ENCODE measurements at regions not wholly inside any gene's neighbourhood (a gene's known extent, or its start where the extent isn't known, plus 50 kb on each side); places are given as distances from the start of the nearest gene placed in this dataset.
"Not testable (repeated sequence)": the region's sequence is repeated elsewhere in the genome, so short reads cannot be mapped to it uniquely, and the experiment has no call there.

- Histone ChIP-seq H3K9me2 (ENCODE audit: insufficient read depth) (no peaks in the 10 kb centered on the region; the same call in 1 of the 2 replicates), H2AFZ (ENCODE audit: low read depth, low read length, poor library complexity, severe bottlenecking) (no peak overlapping the region), H3K4me1 (ENCODE audit: control insufficient read depth in 1 of 2, insufficient read depth in 2 of 2, low read length in 2 of 2) (no peaks in the 10 kb centered on the region), H3K36me3 (ENCODE audit: control insufficient read depth in 1 of 2, insufficient read depth in 2 of 2, low read length in 2 of 2) (no peaks in the 10 kb centered on the region), H3K79me2 (ENCODE audit: insufficient read depth, low read length) (no peaks in the 10 kb centered on the region), H3K4me3 (replicated peaks in 1 of 2; ENCODE audit: low read depth in 1 of 2, low read length in 2 of 2) (no peak overlapping the region), H3K4me2 (ENCODE audit: low read length) (no peak overlapping the region), H3K27me3 (ENCODE audit: insufficient read depth, low read length) (no peaks in the 10 kb centered on the region), H3K27ac (ENCODE audit: low read depth, low read length) (no peak overlapping the region), H4K20me1 (ENCODE audit: insufficient read depth) (no peaks in the 10 kb centered on the region), H3K9ac (ENCODE audit: low read length) (no peak overlapping the region), H3K9me3 (ENCODE audit: control insufficient read depth in 1 of 2, insufficient read depth in 1 of 2, low read depth in 1 of 2, low read length in 2 of 2) (no peaks in the 10 kb centered on the region)
- CTCF ChIA-PET, result no interaction called here
- no peak for TF ChIP-seq CBX3 (IDR thresholded peaks at IDR 0.05; ENCODE audit: low read depth)
- TF ChIP-seq EZH2phosphoT487 (IDR thresholded peaks at IDR 0.05; ENCODE audit: borderline replicate concordance), result no peak
- TF ChIP-seq YY1 (IDR thresholded peaks at IDR 0.05; ENCODE audit: extremely low read depth, insufficient replicate concordance, low read depth, low read length), result no peak
- TF ChIP-seq MAX (IDR thresholded peaks at IDR 0.05), result no peak
- TF ChIP-seq ELF1 (IDR thresholded peaks at IDR 0.05; ENCODE audit: borderline replicate concordance, low read depth), result no peak
- TF ChIP-seq CTCF (IDR thresholded peaks at IDR 0.05 in 2 of 3, conservative IDR thresholded peaks at IDR 0.05 in 1 of 3; ENCODE audit: borderline replicate concordance in 1 of 3, insufficient read depth in 1 of 3, low read depth in 2 of 3, low read length in 2 of 3), result no peak
- no peak for TF ChIP-seq ATF3 (IDR thresholded peaks at IDR 0.05)
- TF ChIP-seq SP1 (IDR thresholded peaks at IDR 0.05; ENCODE audit: low read depth), result no peak
- TF ChIP-seq POLR2A (IDR thresholded peaks at IDR 0.05; ENCODE audit: borderline replicate concordance, extremely low read depth, insufficient read depth, insufficient read length), result no peak
- no peak for TF ChIP-seq CEBPB (IDR thresholded peaks at IDR 0.05; ENCODE audit: low read depth)
- TF ChIP-seq FOSL1 (IDR thresholded peaks at IDR 0.05; ENCODE audit: low read depth), result no peak
- POLR2A ChIA-PET, result no interaction called here
- RAD21 ChIA-PET (ENCODE audit: low non-redundant PET in 1 of 2, low total read pairs in 2 of 2, uncharacterized antibody in 2 of 2, unreplicated experiment in 2 of 2), result no interaction called here
- intact Hi-C loops (cut with micrococcal nuclease), result no loop called here
- ATAC-seq (no peak), DNase-seq (ENCODE audit: low read depth, low spot score) (no peak)
- no TSS peak for BruUV-seq (replicated peaks)
Measured at GRCh38 chr3:159679900-159680299, 308.7 kb upstream of the IL12A start.

- ATAC-seq; H3K27me3 ChIP-seq (ENCODE audit: insufficient read depth, low read length); DNase-seq (ENCODE audit: low read depth, low spot score); intact Hi-C loops (cut with micrococcal nuclease); H3K79me2 ChIP-seq (ENCODE audit: insufficient read depth, low read length); H3K4me1 ChIP-seq (ENCODE audit: control insufficient read depth in 1 of 2, insufficient read depth in 2 of 2, low read length in 2 of 2); POLR2A ChIA-PET; H3K4me2 ChIP-seq (ENCODE audit: low read length); H3K9ac ChIP-seq (ENCODE audit: low read length); H4K20me1 ChIP-seq (ENCODE audit: insufficient read depth); H3K27ac ChIP-seq (ENCODE audit: low read depth, low read length); H3K9me3 ChIP-seq (ENCODE audit: control insufficient read depth in 1 of 2, insufficient read depth in 1 of 2, low read depth in 1 of 2, low read length in 2 of 2); RAD21 ChIA-PET (ENCODE audit: low non-redundant PET in 1 of 2, low total read pairs in 2 of 2, uncharacterized antibody in 2 of 2, unreplicated experiment in 2 of 2); BruUV-seq (replicated peaks); H3K4me3 ChIP-seq (replicated peaks in 1 of 2; ENCODE audit: low read depth in 1 of 2, low read length in 2 of 2); H3K9me2 ChIP-seq (ENCODE audit: insufficient read depth); CTCF ChIA-PET; H3K36me3 ChIP-seq (ENCODE audit: control insufficient read depth in 1 of 2, insufficient read depth in 2 of 2, low read length in 2 of 2); H2AFZ ChIP-seq (ENCODE audit: low read depth, low read length, poor library complexity, severe bottlenecking): not testable (repeated sequence)
Measured at GRCh38 chr3:159681717-159682116, 306.9 kb upstream of the IL12A start.

Data from HCT116 (cell line).